Retina (tissue), 1 donor: ENCODE measurements at regions not wholly inside any gene's neighbourhood (a gene's known extent, or its start where the extent isn't known, plus 50 kb on each side); places are given as distances from the start of the nearest gene placed in this dataset.

Source experiments
- DNase-seq: peaks from one replicate; pipeline ENCODE4 v3.0.0-alpha.2; 2016

GRCh38 chr2:59959944-59960343, 593.5 kb downstream of the BCL11A start:
- no peak for DNase-seq

GRCh38 chr2:59957504-59957903, 596.0 kb downstream of the BCL11A start:
- no peak for DNase-seq

GRCh38 chr2:59956981-59957380, 596.5 kb downstream of the BCL11A start:
- DNase-seq: no peak

GRCh38 chr2:59947917-59948541, 605.4 kb downstream of the BCL11A start:
- no peak for DNase-seq

- DNase-seq: no peak
Observed at GRCh38 chr2:59947209-59947608, 606.2 kb downstream of the BCL11A start.

- DNase-seq: no peak
Observed at GRCh38 chr2:59939236-59939635, 614.2 kb downstream of the BCL11A start.

GRCh38 chr2:59938181-59938580, 615.3 kb downstream of the BCL11A start:
- no peak for DNase-seq

- no peak for DNase-seq
Observed at GRCh38 chr2:59936048-59936447, 617.4 kb downstream of the BCL11A start.

- no peak for DNase-seq
Observed at GRCh38 chr2:59935005-59935404, 618.4 kb downstream of the BCL11A start.

- DNase-seq: no peak
Observed at GRCh38 chr2:59933948-59934347, 619.5 kb downstream of the BCL11A start.

GRCh38 chr2:59932341-59932740, 621.1 kb downstream of the BCL11A start:
- DNase-seq: no peak

- no peak for DNase-seq
Observed at GRCh38 chr2:59930430-59930829, 623.0 kb downstream of the BCL11A start.

GRCh38 chr2:59926731-59927130, 626.7 kb downstream of the BCL11A start:
- DNase-seq: no peak

- DNase-seq: no peak
Observed at GRCh38 chr2:59925321-59925720, 628.1 kb downstream of the BCL11A start.

- DNase-seq: no peak
Observed at GRCh38 chr2:59924346-59924745, 629.1 kb downstream of the BCL11A start.

GRCh38 chr2:59922450-59922849, 631.0 kb downstream of the BCL11A start:
- no peak for DNase-seq

- DNase-seq: peak; percentile 25
Observed at GRCh38 chr2:59921743-59922142, 631.7 kb downstream of the BCL11A start.

GRCh38 chr2:59920961-59921360, 632.5 kb downstream of the BCL11A start:
- DNase-seq: peak; percentile 50

- peak; percentile 38 for DNase-seq
Observed at GRCh38 chr2:59920307-59920706, 633.1 kb downstream of the BCL11A start.

GRCh38 chr2:59919579-59919978, 633.9 kb downstream of the BCL11A start:
- DNase-seq: no peak

- no peak for DNase-seq
Observed at GRCh38 chr2:59912042-59912441, 641.4 kb downstream of the BCL11A start.

- no peak for DNase-seq
Observed at GRCh38 chr2:59910166-59910565, 643.3 kb downstream of the BCL11A start.

GRCh38 chr2:59909147-59909546, 644.3 kb downstream of the BCL11A start:
- no peak for DNase-seq

GRCh38 chr2:59905731-59906130, 647.7 kb downstream of the BCL11A start:
- DNase-seq: no peak

- DNase-seq: no peak
Observed at GRCh38 chr2:59903994-59904544, 649.4 kb downstream of the BCL11A start.
